ENCODE measurements at regions not wholly inside any gene's neighbourhood (a gene's known extent, or its start where the extent isn't known, plus 50 kb on each side); places are given as distances from the start of the nearest gene placed in this dataset.

DNA sequence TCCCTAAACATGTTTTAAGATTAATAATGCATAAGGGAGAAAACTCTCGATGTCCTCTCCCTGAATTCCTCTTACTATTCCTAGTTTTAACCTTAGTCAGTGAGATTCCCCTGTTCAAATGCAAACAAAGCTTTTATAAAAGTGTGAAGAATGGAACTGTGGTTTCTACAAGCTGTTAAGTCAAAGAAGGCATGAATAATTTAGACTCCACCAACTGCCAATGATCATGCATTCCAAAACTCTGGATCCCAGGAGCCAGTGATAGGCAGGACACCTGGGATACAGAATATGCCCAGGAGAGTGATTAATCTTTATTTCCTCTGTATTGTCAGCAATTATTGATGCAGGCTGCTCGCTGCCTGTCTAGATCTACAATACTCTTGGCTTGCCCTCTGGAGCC is 190.3 kb upstream of the ATF7IP start:
- TF ChIP-seq, protein P1, sequence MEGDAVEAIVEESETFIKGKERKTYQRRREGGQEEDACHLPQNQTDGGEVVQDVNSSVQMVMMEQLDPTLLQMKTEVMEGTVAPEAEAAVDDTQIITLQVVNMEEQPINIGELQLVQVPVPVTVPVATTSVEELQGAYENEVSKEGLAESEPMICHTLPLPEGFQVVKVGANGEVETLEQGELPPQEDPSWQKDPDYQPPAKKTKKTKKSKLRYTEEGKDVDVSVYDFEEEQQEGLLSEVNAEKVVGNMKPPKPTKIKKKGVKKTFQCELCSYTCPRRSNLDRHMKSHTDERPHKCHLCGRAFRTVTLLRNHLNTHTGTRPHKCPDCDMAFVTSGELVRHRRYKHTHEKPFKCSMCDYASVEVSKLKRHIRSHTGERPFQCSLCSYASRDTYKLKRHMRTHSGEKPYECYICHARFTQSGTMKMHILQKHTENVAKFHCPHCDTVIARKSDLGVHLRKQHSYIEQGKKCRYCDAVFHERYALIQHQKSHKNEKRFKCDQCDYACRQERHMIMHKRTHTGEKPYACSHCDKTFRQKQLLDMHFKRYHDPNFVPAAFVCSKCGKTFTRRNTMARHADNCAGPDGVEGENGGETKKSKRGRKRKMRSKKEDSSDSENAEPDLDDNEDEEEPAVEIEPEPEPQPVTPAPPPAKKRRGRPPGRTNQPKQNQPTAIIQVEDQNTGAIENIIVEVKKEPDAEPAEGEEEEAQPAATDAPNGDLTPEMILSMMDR (conservative IDR thresholded peaks at IDR 0.05; ENCODE audit: low read length): no peak
- no peak for TF ChIP-seq EZH2phosphoT487 (IDR thresholded peaks at IDR 0.05; ENCODE audit: borderline replicate concordance, low read depth, low read length)
